Upper lobe of left lung (tissue), 6 donors: ENCODE measurements at regions not wholly inside any gene's neighbourhood (a gene's known extent, or its start where the extent isn't known, plus 50 kb on each side); places are given as distances from the start of the nearest gene placed in this dataset.
"Not testable (repeated sequence)": the region's sequence is repeated elsewhere in the genome, so short reads cannot be mapped to it uniquely, and the experiment has no call there.

ENCODE experiments used
- ATAC-seq, 2 donors: fragments of 200-7000 bp; cut with Tn5 transposase; one replicate each; pipeline ENCODE4 v1.9.1; 2022; ENCODE audit warnings: mild to moderate bottlenecking in 2 of 2, moderate library complexity in 2 of 2; ENCODE audit not compliant: low FRiP score in 2 of 2
- DNase-seq, 2 donors: peaks; one replicate each; pipeline ENCODE4 v3.0.0-alpha.2; 2019 to 2020
- H3K27ac ChIP-seq, 4 donors: fragments of 200-600 bp; sonication (generic); one replicate each; pipeline ENCODE4 v1.5.1; 2016 to 2019
- H3K27me3 ChIP-seq, 4 donors: fragments of 200-600 bp; sonication (generic); one replicate each; pipeline ENCODE4 v1.5.1; 2017 to 2019
- H3K36me3 ChIP-seq, 4 donors: fragments of 200-600 bp; sonication (generic); one replicate each; pipeline ENCODE4 v1.5.1; 2016 to 2019
- H3K4me1 ChIP-seq, 4 donors: fragments of 200-600 bp; sonication (generic); one replicate each; pipeline ENCODE4 v1.5.1; 2018 to 2019
- H3K4me3 ChIP-seq, 4 donors: fragments of 200-600 bp; sonication (generic); one replicate each; pipeline ENCODE4 v1.5.1; 2017 to 2019; ENCODE audit warnings: mild to moderate bottlenecking in 2 of 4, moderate library complexity in 1 of 4
- H3K9me3 ChIP-seq, 4 donors: fragments of 200-600 bp; sonication (generic); one replicate each; pipeline ENCODE4 v1.5.1; 2018 to 2019
- WGBS, 2 donors: methylation state at CpG; one replicate each; pipeline ENCODE4 v1.1.5; 2017 to 2018; 5-methylcytosine and 5-hydroxymethylcytosine counted together
- donor health status: DM: no; HTN: no; CAD: no; lungs with moderate emphysema.
- donor health status: DM: no; HTN: yes; CAD: no; lungs with severe emphysema.

- not testable (repeated sequence) for H3K4me1 ChIP-seq, H3K27ac ChIP-seq, DNase-seq, H3K9me3 ChIP-seq, H3K27me3 ChIP-seq, H3K36me3 ChIP-seq, H3K4me3 ChIP-seq
- peak in 1 of 2 donors; percentile 28 for ATAC-seq
- WGBS, 2 donors = no CpG with 5 or more reads among the region's 17 CpGs
Observed at GRCh38 chr15:21656798-21657397, 216.6 kb upstream of the POTEB3 start.

GRCh38 chr15:21656114-21656746 lies 215.9 kb upstream of the POTEB3 start:
- H3K9me3 ChIP-seq, H3K4me1 ChIP-seq, H3K4me3 ChIP-seq, ATAC-seq, H3K27me3 ChIP-seq, H3K27ac ChIP-seq, H3K36me3 ChIP-seq, DNase-seq: not testable (repeated sequence)
- 100% methylated on average over 1 of the region's 16 CpGs; no CpG with 5 or more reads in 1 of the 2 donors for WGBS, 2 donors

GRCh38 chr15:21653707-21654106 lies 213.4 kb upstream of the POTEB3 start:
- not testable (repeated sequence) for H3K4me3 ChIP-seq, H3K27me3 ChIP-seq, H3K27ac ChIP-seq, H3K9me3 ChIP-seq, H3K36me3 ChIP-seq, H3K4me1 ChIP-seq, DNase-seq, ATAC-seq
- WGBS, 2 donors = 71% methylated on average over 4 of the region's 5 CpGs; no CpG with 5 or more reads in 1 of the 2 donors

- not testable (repeated sequence) for H3K27me3 ChIP-seq
Observed at GRCh38 chr15:21638770-21639169, 198.5 kb upstream of the POTEB3 start.

GRCh38 chr15:21626694-21627093 lies 186.4 kb upstream of the POTEB3 start:
- not testable (repeated sequence) for H3K27ac ChIP-seq, H3K27me3 ChIP-seq, H3K36me3 ChIP-seq, H3K9me3 ChIP-seq, H3K4me3 ChIP-seq, ATAC-seq, H3K4me1 ChIP-seq, DNase-seq

More at GRCh38 chr15:21638770-21639169, 198.5 kb upstream of the POTEB3 start:
- not testable (repeated sequence) for ATAC-seq, H3K27ac ChIP-seq, DNase-seq, H3K4me3 ChIP-seq, H3K4me1 ChIP-seq, H3K9me3 ChIP-seq, H3K36me3 ChIP-seq
- WGBS, 2 donors = no CpG with 5 or more reads among the region's 2 CpGs

GRCh38 chr15:21609223-21609622 lies 168.9 kb upstream of the POTEB3 start:
- H3K27me3 ChIP-seq, H3K4me1 ChIP-seq, ATAC-seq, H3K4me3 ChIP-seq, H3K36me3 ChIP-seq, H3K27ac ChIP-seq, DNase-seq, H3K9me3 ChIP-seq: not testable (repeated sequence)
- no CpG with 5 or more reads among the region's 1 CpG for WGBS, 2 donors

- not testable (repeated sequence) for H3K27ac ChIP-seq, H3K36me3 ChIP-seq, H3K9me3 ChIP-seq, DNase-seq, H3K4me3 ChIP-seq, H3K4me1 ChIP-seq, H3K27me3 ChIP-seq, ATAC-seq
Observed at GRCh38 chr15:21565426-21565825, 125.1 kb upstream of the POTEB3 start.

GRCh38 chr15:21551809-21552208 lies 111.5 kb upstream of the POTEB3 start:
- H3K9me3 ChIP-seq, H3K27ac ChIP-seq, H3K27me3 ChIP-seq, H3K4me3 ChIP-seq, H3K36me3 ChIP-seq, DNase-seq, H3K4me1 ChIP-seq: not testable (repeated sequence)
- no CpG with 5 or more reads among the region's 1 CpG for WGBS, 2 donors
- peak in 1 of 2 donors; percentile 48 for ATAC-seq

GRCh38 chr15:21546182-21546903 lies 106.0 kb upstream of the POTEB3 start:
- H3K4me3 ChIP-seq, DNase-seq, H3K36me3 ChIP-seq, H3K27ac ChIP-seq, H3K9me3 ChIP-seq, H3K4me1 ChIP-seq, H3K27me3 ChIP-seq: not testable (repeated sequence)
- 42% methylated on average over 2 of the region's 4 CpGs; no CpG with 5 or more reads in 1 of the 2 donors for WGBS, 2 donors
- peak; percentile 52 to 69 for ATAC-seq

GRCh38 chr15:21532785-21533184 lies 92.5 kb upstream of the POTEB3 start:
- not testable (repeated sequence) for H3K4me3 ChIP-seq, H3K4me1 ChIP-seq, H3K27ac ChIP-seq, H3K27me3 ChIP-seq, ATAC-seq, H3K9me3 ChIP-seq, DNase-seq, H3K36me3 ChIP-seq

- not testable (repeated sequence) for H3K27ac ChIP-seq, H3K36me3 ChIP-seq, H3K4me1 ChIP-seq, H3K27me3 ChIP-seq, H3K9me3 ChIP-seq, H3K4me3 ChIP-seq
- peak in 1 of 2 donors; percentile 0 for DNase-seq
- WGBS, 2 donors = no CpG with 5 or more reads among the region's 17 CpGs
- ATAC-seq = peak; percentile 58 to 67
Observed at GRCh38 chr15:21516248-21516647, 75.9 kb upstream of the POTEB3 start.

GRCh38 chr15:21515296-21515695 lies 75.0 kb upstream of the POTEB3 start:
- not testable (repeated sequence) for H3K4me3 ChIP-seq, H3K27ac ChIP-seq, H3K27me3 ChIP-seq, H3K4me1 ChIP-seq, H3K36me3 ChIP-seq, H3K9me3 ChIP-seq
- peak in 1 of 2 donors; percentile 52 for DNase-seq
- ATAC-seq = peak; percentile 48 to 69
- no CpG with 5 or more reads among the region's 23 CpGs for WGBS, 2 donors

GRCh38 chr15:21503021-21503420 lies 62.7 kb upstream of the POTEB3 start:
- ATAC-seq, H3K27ac ChIP-seq, DNase-seq, H3K4me1 ChIP-seq, H3K9me3 ChIP-seq, H3K27me3 ChIP-seq, H3K36me3 ChIP-seq, H3K4me3 ChIP-seq: not testable (repeated sequence)
- WGBS, 2 donors = no CpG with 5 or more reads among the region's 2 CpGs
